ENCODE measurements at regions not wholly inside any gene's neighbourhood (a gene's known extent, or its start where the extent isn't known, plus 50 kb on each side); places are given as distances from the start of the nearest gene placed in this dataset.

DNA sequence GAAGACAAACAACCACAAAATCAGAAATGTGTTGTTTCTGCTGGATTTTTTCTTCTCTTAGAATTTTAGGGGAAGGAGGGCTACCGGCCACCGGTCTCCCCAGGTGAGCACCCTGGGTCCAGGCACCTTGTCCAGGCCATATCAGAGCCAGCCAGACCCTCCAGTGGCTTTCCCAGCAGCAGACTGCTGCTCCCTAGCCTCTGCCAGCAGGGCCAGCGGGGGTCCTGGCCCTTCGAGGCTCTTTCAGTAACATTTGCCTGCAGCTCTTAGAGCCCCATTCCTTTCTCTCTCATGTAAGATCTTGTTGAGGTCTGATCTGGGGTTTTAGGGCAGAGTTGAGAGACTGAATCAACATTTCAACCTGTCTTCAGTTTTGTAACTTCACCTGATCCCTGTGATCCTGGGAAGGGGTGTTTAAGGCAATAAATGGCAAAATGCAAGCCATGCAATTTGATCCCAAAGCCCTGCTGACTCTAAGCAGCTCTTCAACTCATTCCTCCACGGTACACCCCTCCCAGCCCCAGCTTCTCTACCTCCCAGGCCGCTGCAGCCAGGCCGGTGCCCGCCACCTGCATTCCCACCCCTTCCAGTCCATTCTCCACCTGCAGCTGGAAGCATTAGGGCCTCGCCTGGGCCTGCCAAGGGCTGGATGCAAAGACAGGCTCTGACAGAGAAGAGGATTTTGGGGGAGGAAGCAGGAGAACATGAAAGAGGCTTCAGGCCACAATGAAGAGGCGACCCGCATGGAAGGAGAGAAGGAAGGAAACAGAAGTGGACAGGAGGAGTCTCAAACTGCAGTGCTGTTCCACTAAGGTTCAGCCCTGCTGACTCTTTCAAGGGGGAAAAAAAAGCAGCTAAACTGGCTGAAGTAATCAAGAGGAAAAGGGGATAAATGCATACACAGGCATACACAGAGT is 113.0 kb upstream of the FGF3 start:
- Histone ChIP-seq H3K27ac (no peak overlapping the region), H3K27me3 (peaks cover 7 to 10% (median 8%) of the 10 kb centered on the region in 3 donors), H3K36me3 (no peaks in the 10 kb centered on the region), H3K9me3 (no peaks in the 10 kb centered on the region), H3K4me1 (no peaks in the 10 kb centered on the region), H3K4me3 (no peak overlapping the region)
- TF ChIP-seq, protein P1, sequence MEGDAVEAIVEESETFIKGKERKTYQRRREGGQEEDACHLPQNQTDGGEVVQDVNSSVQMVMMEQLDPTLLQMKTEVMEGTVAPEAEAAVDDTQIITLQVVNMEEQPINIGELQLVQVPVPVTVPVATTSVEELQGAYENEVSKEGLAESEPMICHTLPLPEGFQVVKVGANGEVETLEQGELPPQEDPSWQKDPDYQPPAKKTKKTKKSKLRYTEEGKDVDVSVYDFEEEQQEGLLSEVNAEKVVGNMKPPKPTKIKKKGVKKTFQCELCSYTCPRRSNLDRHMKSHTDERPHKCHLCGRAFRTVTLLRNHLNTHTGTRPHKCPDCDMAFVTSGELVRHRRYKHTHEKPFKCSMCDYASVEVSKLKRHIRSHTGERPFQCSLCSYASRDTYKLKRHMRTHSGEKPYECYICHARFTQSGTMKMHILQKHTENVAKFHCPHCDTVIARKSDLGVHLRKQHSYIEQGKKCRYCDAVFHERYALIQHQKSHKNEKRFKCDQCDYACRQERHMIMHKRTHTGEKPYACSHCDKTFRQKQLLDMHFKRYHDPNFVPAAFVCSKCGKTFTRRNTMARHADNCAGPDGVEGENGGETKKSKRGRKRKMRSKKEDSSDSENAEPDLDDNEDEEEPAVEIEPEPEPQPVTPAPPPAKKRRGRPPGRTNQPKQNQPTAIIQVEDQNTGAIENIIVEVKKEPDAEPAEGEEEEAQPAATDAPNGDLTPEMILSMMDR (IDR thresholded peaks at IDR 0.05 in 4 of 5, conservative IDR thresholded peaks at IDR 0.05 in 1 of 5): no peak
- TF ChIP-seq POLR2A (IDR thresholded peaks at IDR 0.05): no peak
- intact Hi-C loops (cut with DNase I; ENCODE audit: low total_unique reads) (no loop called here), in situ Hi-C loops (cut with MboI; ENCODE audit: low sequenced_read_pairs in 4 of 4) (no loop called here)
- ATAC-seq (no peak), DNase-seq (peak in 1 of 2 donors; percentile 1)

DNA sequence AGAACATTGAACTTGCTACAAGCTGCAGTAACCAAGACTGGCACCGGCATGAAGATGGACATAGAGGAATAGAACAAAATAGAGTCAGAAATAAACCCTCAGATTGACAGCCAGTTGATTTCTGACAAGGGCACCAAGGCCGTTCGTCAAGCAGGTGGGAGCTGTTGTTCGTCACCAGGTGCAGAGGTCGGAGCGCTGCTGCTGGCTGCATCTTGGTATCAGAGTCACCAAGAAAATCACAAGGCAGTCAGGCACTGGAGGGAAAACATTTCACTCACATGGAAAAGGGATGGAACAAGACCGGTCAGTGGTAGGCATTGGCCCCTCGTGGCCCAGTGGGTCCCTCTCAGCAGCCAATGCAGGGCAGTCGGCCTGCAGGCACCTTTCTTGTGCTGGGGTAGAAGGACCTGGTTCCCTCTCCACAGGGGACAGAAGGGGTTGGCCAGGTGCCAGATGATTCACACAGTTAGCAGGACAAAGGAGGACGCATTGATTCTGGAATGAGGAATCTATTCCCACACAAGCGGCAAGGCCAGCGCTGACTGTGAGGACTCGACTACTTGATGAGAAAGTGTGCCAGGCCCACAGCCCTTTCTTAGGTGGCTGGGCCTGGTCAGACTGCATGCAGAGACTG is 115.8 kb upstream of the FGF3 start:
- DNase-seq (no peak), ATAC-seq (no peak)
- Histone ChIP-seq H3K4me1 (no peaks in the 10 kb centered on the region), H3K27ac (no peak overlapping the region), H3K4me3 (no peak overlapping the region), H3K36me3 (no peaks in the 10 kb centered on the region), H3K9me3 (no peaks in the 10 kb centered on the region), H3K27me3 (peaks cover 5 to 8% (median 7%) of the 10 kb centered on the region in 3 donors)
- intact Hi-C loops (cut with DNase I; ENCODE audit: low total_unique reads) (no loop called here), in situ Hi-C loops (cut with MboI; ENCODE audit: low sequenced_read_pairs in 4 of 4) (no loop called here)
- TF ChIP-seq POLR2A (IDR thresholded peaks at IDR 0.05): no peak
- TF ChIP-seq, protein P1 (IDR thresholded peaks at IDR 0.05 in 4 of 5, conservative IDR thresholded peaks at IDR 0.05 in 1 of 5): no peak

DNA sequence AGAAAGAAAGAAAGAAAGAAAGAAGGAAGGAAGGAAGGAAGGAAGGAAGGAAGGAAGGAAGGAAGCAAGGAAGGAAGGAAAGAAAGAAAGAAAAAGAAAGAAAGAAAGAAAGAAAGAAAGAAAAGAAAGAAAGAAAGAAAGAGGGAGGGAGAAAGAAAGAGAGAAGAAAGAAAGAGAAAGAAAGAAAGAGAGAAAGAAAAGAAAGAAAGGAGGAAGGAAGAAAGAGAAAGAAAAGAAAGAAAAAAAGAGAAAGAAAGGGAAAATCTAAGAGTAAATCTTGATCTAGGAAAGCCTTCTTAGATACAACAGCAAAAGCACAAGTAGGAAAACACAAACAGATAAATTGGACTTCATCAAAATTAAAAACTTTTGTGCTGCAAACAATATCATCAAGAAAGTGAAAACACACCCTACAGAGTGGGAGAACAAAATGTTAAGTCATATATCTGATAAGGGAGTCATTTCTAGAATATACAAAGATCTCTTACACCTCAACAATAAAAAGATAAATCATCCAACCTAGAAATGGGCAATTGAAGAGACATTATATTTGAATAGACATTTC is 116.8 kb upstream of the FGF3 start:
- in situ Hi-C loops (cut with MboI; ENCODE audit: low sequenced_read_pairs in 4 of 4): no loop called here
- no peak overlapping the region for H3K27ac ChIP-seq
- peaks cover 0 to 7% (median 0%) of the 10 kb centered on the region in 3 donors for H3K27me3 ChIP-seq
- no peaks in the 10 kb centered on the region for H3K36me3 ChIP-seq
- no peak for TF ChIP-seq POLR2A (IDR thresholded peaks at IDR 0.05)
- TF ChIP-seq, protein P1 (IDR thresholded peaks at IDR 0.05 in 4 of 5, conservative IDR thresholded peaks at IDR 0.05 in 1 of 5): no peak
- H3K9me3 ChIP-seq: no peaks in the 10 kb centered on the region
- no peaks in the 10 kb centered on the region for H3K4me1 ChIP-seq
- DNase-seq (no peak), ATAC-seq (no peak)
- intact Hi-C loops (cut with DNase I; ENCODE audit: low total_unique reads): no loop called here
- H3K4me3 ChIP-seq: no peak overlapping the region

DNA sequence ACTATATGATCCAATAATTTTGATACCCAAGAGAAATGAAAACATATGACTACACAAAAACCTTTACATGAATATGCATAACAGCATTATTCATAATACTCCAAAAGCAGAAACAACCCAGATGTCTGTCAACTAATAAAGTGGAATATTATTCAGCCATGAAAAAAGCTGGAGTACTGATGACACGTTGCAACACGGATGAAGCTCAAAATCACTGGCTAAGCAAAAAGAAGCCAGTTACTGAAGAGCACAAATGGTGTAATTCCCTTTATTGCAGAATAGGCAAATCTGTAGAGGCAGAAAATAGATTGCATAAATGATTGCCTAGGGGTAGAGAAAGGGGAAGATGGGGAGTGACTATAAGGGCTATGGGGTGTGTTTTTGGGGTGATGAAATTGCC is 117.6 kb upstream of the FGF3 start:
- H3K9me3 ChIP-seq: no peaks in the 10 kb centered on the region
- H3K36me3 ChIP-seq: no peaks in the 10 kb centered on the region
- TF ChIP-seq POLR2A (IDR thresholded peaks at IDR 0.05): no peak
- TF ChIP-seq, protein P1 (IDR thresholded peaks at IDR 0.05 in 4 of 5, conservative IDR thresholded peaks at IDR 0.05 in 1 of 5): no peak
- H3K27ac ChIP-seq: no peak overlapping the region
- H3K4me1 ChIP-seq: no peaks in the 10 kb centered on the region
- intact Hi-C loops (cut with DNase I; ENCODE audit: low total_unique reads): no loop called here
- in situ Hi-C loops (cut with MboI; ENCODE audit: low sequenced_read_pairs in 4 of 4): no loop called here
- ATAC-seq: no peak
- peaks cover 3 to 12% (median 5%) of the 10 kb centered on the region in 3 donors for H3K27me3 ChIP-seq
- DNase-seq: no peak
- H3K4me3 ChIP-seq: no peak overlapping the region
